GM20000 (cell line): ENCODE measurements at regions not wholly inside any gene's neighbourhood (a gene's known extent, or its start where the extent isn't known, plus 50 kb on each side); places are given as distances from the start of the nearest gene placed in this dataset.

ENCODE experiments used
- DNase-seq: peaks from one replicate; pipeline ENCODE4 v3.0.0; 2012; ENCODE audit warnings: low spot score
- TF ChIP-seq, protein P1 (sequence below): IDR thresholded peaks from 2 replicates; pipeline ENCODE4 v1.5.1; 2012; ENCODE audit warnings: mild to moderate bottlenecking, control low read depth; ENCODE audit errors: extremely low read depth, missing control alignments

DNA sequence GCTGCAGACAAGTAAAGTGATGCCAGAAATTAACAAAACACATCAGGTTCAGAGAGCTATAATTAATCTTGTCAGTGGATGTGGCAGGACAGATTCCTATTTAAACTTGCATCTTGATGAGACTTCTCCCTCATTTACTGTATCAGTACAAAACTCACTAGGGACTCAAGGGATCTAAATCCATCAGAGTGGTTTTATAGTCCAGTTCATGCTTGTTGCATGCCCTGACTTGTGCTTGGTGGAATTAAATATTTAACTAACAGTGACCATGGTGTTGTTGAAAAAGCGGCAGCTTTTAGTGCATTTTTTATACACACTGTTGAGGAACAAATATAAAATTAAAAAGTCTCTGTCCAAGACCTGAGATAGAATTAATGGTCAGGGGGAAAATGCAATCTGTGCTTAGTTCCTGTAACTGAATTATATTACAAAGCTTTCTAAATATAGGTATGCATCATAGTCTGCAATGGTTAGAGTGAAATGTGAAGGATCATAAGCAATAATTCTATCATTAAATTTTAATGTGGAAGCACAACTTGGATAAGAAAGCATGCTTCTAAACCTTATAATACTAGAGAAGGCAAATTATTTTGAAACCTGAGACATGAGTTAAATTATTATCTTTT is 1475.5 kb upstream of the TENM4 start:
- TF ChIP-seq, protein P1, sequence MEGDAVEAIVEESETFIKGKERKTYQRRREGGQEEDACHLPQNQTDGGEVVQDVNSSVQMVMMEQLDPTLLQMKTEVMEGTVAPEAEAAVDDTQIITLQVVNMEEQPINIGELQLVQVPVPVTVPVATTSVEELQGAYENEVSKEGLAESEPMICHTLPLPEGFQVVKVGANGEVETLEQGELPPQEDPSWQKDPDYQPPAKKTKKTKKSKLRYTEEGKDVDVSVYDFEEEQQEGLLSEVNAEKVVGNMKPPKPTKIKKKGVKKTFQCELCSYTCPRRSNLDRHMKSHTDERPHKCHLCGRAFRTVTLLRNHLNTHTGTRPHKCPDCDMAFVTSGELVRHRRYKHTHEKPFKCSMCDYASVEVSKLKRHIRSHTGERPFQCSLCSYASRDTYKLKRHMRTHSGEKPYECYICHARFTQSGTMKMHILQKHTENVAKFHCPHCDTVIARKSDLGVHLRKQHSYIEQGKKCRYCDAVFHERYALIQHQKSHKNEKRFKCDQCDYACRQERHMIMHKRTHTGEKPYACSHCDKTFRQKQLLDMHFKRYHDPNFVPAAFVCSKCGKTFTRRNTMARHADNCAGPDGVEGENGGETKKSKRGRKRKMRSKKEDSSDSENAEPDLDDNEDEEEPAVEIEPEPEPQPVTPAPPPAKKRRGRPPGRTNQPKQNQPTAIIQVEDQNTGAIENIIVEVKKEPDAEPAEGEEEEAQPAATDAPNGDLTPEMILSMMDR, result no peak
- no peak for DNase-seq

DNA sequence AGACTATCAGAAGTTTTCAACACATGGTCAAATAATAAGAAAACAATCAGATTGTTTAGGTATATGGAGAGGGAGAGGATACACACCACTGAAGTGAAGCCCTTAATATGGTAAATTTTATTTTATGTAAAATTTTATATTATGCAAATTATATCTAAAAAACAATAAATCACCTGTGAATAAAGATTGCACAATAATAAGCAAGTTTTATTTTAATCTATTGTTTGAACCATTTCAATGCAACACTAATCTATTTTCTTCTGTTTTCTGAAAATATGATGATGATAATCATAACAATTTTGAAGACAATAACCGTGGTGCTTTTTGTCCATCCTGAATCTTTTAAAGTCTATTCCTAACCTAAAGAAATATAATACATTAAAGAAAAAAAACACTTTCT is 1473.5 kb upstream of the TENM4 start:
- DNase-seq, result no peak
- TF ChIP-seq, protein P1, result no peak

DNA sequence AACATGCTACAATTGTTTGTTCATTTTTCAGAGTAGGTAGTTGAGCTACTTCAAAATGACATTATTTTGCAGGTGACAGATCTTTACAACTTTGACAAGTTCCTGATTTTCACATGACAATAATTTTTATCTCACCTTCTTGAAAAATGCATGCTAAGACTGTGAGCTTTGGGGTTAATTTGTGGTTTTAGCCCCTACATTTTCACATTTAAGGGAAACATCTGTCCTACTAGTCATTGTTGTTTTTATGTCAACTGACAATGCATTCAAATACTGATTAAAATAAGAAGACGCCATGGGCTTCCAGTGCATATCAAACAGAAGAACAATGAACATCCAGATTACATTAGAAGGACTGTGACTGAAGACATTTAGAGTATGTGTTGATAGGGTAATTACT is 1470.8 kb upstream of the TENM4 start:
- TF ChIP-seq, protein P1, result no peak
- DNase-seq, result no peak

DNA sequence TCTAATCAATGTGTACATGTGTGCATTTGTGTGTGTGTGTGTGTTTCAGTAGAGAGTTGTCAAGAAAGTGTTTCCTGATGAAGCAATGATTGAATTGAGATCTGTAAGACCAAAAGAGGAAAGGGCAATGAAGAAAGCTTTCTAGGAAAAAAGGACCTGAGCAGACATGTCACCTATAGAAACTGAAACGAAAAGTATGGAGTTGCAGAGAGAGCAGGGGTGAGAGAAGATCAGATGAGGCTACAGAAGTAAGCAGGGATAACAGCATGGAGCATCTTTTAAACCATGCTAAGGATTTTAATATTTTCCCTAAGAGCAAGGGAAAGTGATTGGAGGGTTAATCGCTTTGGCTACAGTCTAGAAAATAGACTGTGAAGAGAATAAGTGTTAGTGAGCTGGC is 1459.4 kb upstream of the TENM4 start:
- TF ChIP-seq, protein P1, result no peak
- DNase-seq, result no peak

DNA sequence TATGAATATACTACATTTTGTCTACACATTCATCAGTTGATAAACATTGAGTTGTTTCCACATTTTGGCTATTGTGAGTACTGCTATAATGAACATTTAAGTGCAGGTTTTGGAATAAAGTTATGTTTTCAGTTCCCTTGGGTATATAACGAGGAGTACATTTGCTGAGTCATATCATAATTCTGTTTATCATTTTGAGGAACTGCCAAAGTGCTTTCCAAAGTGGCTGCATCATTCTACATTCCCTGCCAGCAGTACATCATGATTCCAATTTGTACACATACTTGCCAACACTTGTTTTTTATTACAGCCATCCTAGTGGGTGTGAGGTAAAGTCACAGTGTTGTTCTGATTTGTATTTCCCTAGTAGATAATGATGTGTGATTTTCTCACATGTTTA is 1458.6 kb upstream of the TENM4 start:
- TF ChIP-seq, protein P1, result no peak

DNA sequence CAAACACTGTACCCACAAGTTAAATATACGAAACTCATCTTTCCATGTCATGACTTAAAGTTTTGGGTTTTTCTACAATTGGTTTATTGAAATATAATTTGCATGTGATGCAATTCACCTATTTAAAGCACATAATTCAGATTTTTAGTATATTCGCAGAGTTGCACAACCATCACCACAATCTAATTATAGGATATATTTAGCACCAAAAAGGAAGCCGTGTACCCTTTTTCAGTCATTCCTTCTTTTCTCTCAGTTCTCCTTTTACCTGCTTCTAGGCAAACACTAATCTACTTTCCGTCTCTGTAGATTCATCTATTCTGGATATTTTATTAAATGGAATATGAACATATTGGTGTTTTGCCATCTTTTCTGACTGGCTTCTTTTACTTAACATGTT is 1458.1 kb upstream of the TENM4 start:
- TF ChIP-seq, protein P1, result no peak
- DNase-seq, result no peak

More for the DNA sequence above, 1458.6 kb upstream of the TENM4 start:
- no peak for DNase-seq

DNA sequence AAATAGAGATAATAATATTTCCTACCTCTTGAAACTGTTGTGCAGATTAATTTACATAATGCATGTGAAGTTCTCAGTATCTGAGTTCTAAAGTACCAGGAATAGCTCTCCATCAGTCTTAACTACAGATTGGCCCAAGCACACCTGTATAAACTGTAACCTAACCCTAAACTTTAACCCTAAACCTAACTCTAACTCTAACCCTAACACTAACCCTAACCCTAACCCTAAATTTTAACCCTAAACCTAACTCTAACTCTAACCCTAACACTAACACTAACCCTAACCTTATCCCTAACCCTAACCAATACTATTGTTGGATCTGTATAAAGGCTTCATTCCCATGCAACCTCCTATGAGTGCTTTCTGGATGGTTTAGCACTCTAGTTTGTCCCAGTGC is 1445.9 kb upstream of the TENM4 start:
- DNase-seq, result no peak
- TF ChIP-seq, protein P1, result no peak
